DOHH2 (cell line): ENCODE measurements at regions not wholly inside any gene's neighbourhood (a gene's known extent, or its start where the extent isn't known, plus 50 kb on each side); places are given as distances from the start of the nearest gene placed in this dataset.

Experiments used
- EZH2phosphoT487 ChIP-seq: fragments of 200-600 bp; sonication (generic); IDR thresholded peaks from 2 replicates; pipeline ENCODE4 v1.6.1; 2017; ENCODE audit warnings: borderline replicate concordance, mild to moderate bottlenecking, antibody characterized with exemption, low read length, moderate library complexity, mixed read lengths
- TF ChIP-seq, protein P1 (sequence below): fragments of 200-600 bp; sonication (generic); IDR thresholded peaks from one replicate; pipeline ENCODE4 v1.5.1; 2014; ENCODE audit warnings: antibody characterized with exemption, mild to moderate bottlenecking, low read depth, low read length; ENCODE audit not compliant: poor library complexity, severe bottlenecking

DNA sequence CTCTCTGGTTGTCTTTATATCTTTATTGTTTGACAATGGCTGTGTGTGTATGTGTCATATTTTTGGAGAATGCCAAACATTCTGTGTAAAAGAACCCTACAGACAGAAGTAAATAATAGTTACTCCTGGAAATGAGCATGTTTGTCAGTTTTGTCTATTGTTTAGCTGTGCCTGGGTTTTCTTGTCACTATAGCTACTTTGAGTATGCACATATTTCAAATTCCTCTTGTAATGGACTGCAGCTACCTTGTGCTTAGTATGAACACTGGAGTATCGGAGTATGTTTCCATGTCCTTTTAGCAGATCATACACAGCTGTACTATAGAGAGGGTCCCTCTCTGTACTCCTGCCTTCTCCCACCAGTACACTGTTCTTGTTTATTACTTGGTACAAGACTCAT is 58.0 kb upstream of the DOCK10 start:
- TF ChIP-seq, protein P1, sequence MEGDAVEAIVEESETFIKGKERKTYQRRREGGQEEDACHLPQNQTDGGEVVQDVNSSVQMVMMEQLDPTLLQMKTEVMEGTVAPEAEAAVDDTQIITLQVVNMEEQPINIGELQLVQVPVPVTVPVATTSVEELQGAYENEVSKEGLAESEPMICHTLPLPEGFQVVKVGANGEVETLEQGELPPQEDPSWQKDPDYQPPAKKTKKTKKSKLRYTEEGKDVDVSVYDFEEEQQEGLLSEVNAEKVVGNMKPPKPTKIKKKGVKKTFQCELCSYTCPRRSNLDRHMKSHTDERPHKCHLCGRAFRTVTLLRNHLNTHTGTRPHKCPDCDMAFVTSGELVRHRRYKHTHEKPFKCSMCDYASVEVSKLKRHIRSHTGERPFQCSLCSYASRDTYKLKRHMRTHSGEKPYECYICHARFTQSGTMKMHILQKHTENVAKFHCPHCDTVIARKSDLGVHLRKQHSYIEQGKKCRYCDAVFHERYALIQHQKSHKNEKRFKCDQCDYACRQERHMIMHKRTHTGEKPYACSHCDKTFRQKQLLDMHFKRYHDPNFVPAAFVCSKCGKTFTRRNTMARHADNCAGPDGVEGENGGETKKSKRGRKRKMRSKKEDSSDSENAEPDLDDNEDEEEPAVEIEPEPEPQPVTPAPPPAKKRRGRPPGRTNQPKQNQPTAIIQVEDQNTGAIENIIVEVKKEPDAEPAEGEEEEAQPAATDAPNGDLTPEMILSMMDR, result no peak
- TF ChIP-seq EZH2phosphoT487, result no peak
